Myocyte (in vitro differentiated cells): ENCODE measurements at regions not wholly inside any gene's neighbourhood (a gene's known extent, or its start where the extent isn't known, plus 50 kb on each side); places are given as distances from the start of the nearest gene placed in this dataset.

ENCODE experiments used
- DNase-seq: peaks from one replicate; pipeline ENCODE4 v3.0.0-alpha.2; 2012; ENCODE audit warnings: low read depth

DNA sequence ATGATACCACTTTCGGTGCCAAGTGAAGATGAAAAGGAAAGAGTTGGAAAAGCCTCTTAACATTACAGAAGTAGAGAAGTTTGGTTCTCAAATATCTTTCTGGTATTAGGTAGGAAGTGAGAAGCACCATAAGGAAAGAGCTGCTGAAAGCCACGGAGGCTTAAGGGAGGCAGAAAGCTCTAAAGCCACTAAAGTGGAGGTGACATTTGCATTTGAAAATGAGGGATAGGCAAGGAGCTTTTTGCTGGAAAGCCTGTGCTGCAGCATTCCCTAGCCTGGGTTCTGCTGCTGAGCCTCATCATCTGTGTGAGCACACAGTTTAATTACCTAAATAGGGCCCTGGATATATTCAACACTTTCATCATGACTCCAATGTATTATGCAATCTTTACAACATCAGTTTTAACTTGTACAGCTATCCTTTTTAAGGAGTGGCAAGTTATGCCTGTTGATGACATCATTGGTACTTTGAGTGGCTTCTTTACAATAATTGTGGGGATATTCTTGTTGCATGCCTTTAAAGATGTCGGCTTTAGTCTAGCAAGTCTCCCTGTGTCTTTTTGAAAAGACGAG, 315.4 kb downstream of the RBM26 start:
- no peak for DNase-seq

DNA sequence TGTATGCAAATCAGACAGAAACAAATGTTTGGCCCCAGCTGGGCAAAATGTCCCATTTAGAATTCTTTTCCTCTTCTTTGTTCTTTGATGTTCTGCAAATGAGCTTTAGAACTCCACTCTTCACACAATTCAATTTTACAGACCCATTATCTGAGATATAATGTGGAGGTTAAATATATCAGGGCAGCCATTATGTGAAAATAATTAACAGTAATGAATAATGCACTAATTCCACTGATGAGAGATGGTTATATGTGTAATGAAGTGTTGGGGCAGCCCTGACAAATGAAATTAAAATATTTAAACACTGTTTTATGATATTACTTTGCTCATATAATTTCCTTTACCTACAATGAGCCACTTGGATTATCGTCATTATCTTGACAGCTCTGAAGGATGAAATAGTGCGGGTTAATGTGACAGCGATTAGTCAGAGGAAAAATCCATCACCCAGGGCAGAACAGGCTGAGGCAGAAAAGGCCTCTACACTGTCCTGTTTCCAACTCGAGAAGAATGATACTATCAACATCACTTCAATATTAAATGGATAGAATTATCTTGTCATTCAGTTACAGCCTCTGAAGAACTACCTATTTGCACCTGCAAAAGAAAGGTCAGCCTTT, 321.1 kb downstream of the RBM26 start:
- no peak for DNase-seq

DNA sequence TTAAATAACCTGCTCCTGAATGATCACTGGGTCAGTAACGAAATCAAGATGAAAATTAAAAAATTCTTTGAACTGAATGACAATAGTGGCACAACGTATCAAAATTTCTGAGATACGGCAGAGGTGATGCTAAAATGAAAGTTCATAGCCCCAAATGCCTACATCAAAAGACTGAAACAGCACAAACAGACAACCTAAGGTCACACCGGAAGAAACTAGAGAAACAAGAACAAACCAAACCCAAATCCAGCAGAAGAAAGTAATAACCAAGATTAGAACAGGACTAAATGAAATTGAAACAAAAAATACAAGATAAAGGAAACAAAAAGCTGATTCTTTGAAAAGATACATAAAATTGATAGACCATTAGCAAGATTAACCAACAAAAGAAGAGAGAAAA, 324.1 kb downstream of the RBM26 start:
- DNase-seq = no peak

DNA sequence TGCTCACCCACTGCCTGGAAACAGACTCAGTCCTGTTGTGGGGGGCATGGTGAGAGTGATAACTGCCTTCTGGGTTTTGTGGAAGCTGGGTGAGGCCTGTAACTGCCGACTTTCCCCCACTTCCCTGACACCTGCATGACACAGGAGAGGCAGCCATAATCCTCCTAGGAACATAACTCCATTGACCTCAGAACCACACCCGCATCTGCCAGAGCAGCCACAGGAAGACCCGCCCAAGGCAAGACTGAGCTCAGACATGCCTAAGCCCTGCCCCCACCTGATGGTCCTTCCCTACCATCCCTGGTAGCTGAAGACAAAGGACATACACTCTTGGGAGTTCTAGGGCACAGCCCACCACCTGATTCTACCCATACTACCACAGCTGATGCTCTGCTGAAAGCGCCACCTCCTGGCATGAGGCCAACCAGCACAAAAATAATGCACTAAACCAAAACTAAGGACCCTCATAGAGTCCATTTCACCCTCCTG, 326.7 kb downstream of the RBM26 start:
- no peak for DNase-seq

DNA sequence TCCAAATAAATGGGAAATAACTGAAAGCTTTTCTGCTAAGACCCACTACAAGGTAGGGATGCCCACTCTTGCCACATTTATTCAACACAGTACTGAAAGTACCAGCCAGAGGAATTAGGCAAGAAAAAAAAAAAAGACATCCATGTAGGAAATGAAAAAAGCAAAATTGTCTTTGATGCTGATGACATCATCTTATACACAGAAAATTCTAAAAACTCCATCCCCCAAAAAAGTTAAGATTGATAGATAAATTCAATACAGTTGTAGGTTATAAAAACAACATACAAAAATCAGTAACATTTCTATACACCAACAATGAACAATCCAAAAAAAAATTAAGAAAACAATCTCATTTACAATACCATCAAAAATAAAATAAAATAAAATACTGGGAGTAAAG, 330.4 kb downstream of the RBM26 start:
- DNase-seq = no peak

DNA sequence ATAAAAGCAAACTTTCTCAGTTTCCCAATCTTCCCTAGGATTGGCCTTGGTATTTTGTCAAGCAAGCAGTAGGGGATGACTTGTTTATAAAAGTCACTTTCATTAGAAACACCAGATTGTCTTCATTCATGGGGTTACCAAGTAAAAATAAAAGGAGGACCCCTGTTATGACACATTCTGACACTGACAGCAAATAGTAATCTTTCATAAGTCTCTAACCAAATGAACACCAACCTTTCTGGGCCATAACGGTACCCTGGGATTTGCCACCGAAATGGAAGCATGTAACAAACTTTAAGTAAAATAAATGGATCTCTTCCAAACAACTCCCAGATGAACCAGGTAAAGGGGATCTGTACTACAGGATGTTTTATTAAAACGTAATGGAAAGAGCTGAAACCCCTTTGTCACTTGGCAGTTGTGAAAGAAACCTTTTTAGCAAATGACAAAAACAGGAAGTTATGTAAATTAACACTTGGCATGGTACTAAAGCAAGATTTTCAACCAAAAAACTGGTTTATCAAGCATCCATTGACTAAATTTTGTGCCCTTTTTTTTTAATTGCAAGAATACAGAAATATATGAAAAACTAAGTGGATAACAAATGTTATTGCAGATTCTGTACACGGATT, 335.6 kb downstream of the RBM26 start:
- no peak for DNase-seq

DNA sequence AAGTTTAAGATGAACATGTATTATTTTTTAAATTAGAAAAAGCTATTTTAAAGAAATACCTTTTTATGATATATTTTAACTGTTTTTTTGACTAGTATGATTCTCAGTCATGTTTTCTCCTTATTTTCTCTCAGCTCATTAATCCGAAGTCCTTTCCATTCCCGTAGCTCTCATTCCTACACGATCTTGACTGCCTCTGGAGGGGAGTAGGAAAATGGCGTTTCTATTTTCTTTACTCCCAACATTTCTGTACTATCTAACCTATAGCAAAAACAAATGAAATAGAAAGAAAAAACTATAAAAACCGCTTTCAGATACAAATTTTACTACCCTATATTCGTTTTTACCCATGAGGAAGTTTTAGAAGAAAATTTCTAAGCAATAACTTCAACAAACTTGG, 343.8 kb downstream of the RBM26 start:
- no peak for DNase-seq

DNA sequence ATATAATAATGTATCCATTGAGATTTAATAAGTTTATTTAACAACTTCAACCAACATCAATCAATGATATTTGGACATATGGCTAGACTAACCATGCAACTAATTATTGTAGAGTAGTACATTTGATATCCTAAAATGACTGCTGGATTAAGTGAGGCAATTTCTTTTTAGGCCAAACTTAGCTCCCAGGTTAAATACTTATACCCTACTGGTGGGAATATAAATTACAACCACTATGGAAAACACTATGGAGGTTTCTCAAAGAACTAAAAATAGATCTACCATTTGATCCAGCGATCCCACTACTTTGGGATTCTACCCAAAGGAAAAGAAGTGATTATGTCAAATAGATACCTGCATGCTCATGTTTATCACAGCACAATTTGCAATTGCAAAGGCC, 345.8 kb downstream of the RBM26 start:
- no peak for DNase-seq

DNA sequence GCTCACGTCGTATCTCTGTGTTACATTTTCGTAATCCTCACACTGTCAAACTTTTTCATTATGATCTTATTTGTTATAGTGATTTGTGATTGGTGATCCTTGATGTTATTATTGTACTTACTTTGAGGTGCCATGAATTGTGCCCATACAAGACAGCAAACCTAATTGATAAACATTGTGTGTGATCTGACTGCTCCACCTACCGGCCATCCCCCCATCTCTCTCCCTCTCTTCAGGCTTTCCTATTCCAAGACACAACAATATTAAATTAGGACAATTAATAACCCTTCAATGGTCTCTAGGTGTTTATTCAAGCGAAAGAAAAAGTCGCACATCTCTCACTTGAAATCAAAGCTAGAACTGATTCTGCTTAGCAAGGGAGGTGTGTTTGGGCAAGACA, 349.3 kb downstream of the RBM26 start:
- no peak for DNase-seq

DNA sequence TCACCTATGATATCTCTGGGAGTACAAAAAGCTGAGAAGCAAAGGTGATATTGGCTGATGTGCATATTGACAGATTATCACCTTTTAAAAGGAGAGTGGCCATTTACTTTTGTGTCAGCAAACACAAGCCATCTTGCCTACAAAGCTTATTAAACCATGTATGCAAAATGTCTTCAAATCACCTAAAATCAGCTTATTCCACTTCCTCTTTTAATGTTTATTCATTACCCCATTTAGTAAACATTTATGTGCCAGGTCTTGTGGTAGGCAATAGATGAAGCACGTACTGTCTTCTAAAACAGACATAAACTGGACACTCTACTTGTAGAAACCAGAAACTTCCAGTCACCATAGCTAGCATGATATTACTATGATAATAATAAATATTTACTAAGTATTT, 354.6 kb downstream of the RBM26 start:
- DNase-seq = no peak

DNA sequence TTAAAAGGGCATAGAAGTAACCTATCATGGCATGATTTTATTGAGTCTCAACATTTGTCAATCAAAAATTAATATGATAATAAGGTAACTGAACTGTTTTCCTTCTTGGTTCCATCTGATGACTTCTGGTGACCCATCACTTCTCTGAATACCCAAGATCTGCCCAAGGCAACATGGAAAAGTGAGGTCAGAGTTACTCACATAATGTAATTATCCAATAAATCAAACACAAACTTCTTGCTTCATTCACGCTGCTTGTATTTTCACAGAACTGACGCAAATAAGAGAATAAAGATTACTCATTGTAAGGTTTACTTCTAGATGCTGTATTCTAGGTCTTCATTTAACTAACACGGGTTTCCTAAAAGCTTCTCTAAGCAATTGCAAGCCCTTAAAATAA, 361.6 kb downstream of the RBM26 start:
- DNase-seq = no peak

DNA sequence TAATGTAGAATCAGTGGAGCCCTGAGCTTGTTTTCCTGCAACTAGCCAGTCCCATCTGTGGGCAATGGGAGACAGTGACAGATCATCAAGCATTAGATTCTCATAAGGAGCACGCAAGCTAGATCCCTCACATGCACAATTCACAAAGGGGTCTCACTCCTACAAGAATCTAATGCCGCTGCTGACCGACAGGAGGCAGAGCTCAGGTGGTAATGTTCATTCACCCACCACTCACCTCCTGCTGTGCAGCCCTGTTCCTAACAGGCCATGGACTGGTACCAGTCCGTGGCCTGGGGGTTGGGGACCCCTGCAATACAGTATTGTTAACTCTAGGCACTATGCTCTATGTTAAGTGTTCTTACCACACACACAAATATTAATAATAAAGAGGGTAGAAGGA, 362.8 kb downstream of the RBM26 start:
- DNase-seq = no peak

DNA sequence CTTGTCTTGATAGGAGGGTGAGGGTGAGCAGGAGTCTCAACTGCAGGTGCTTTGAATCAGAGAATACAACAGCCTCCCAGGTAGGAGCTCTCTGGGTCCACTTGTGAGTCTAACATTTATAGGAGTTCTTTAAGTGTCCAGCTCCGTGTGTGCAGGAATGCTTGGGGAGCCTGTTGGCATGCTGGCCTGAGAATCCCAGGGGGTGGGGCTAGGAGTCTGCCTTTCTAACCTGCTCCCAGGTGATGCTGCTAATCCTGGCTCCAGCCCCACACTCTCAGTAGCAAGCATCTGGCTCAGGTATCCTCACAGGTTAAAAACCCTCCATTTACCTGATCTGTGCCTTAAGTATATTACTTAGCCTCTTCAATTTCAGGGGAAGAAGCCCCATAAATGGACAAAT, 368.9 kb downstream of the RBM26 start:
- no peak for DNase-seq

DNA sequence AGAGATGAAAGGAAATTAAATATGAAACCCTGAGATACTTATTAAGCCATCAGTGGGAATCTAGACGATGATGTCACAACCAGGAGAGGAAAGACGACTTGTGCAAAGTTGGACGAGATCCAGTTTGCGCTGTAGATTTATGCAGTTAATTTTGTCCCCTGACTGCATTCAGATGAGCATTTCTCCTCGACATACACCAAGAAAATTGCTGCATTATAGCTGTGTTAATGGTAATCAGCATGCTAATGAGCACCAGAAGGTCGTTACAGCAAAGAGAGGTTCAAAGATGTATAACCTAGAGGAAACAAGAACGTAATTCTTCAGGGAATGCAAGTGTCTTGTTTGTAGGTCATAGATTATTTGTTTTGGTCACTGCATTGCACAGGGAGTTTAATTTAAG, 371.7 kb downstream of the RBM26 start:
- no peak for DNase-seq

DNA sequence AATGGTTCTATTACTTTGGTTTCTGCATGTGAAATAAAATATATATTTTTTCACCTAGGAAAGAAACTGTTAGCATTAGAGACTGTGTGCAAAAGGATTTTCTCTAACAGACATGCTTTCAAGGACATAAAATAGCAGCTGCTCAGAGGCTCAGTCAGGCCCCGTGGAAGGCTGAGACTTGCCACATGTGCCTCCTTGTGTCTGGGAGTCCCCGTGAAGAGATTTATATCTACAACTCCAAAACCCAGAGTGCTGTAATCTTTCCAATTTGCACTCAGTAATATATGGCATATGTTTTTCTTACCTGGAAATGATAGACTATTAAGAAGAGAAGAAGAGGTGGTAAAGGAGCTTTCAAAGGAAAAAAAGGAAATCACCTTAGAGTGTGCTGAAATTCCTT, 371.6 kb upstream of the OBI1 start:
- no peak for DNase-seq

DNA sequence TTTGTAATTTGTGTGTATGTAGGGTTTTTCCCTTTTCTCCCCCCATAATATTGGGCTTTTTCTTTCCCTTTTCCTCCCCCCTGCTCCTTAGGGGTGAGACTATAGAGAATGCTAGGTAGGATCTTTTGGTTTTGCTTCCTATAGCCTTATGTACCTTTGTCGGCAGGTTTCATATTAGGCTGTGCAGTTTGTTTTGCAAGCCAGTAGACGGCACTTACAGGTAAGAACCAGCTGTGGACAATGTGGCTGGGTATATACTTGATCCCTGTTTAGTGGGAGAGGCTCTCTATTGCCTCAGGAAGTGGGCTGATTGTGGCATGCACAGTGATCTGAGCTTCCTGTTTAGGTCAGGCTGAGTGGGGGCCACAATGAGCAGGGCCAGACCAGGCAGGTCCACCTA, 359.2 kb upstream of the OBI1 start:
- no peak for DNase-seq

DNA sequence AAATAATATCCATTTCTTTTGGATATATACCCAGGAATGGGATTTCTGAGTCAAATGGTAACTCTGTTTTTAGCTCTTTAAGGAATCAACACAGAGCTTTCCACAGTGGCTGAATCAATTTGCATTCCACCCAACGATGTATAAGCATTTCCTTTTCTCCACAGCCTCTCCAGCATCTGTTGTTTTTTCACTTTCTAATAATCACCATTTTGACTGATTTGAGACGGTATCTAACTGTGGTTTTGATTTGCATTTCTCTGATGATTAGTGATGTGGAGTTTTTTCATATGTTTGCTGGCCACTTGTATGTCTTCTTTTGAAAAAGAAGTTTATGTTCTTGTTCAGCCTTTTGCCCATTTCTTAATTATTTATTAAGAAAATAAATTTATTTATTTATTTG, 352.2 kb upstream of the OBI1 start:
- no peak for DNase-seq

DNA sequence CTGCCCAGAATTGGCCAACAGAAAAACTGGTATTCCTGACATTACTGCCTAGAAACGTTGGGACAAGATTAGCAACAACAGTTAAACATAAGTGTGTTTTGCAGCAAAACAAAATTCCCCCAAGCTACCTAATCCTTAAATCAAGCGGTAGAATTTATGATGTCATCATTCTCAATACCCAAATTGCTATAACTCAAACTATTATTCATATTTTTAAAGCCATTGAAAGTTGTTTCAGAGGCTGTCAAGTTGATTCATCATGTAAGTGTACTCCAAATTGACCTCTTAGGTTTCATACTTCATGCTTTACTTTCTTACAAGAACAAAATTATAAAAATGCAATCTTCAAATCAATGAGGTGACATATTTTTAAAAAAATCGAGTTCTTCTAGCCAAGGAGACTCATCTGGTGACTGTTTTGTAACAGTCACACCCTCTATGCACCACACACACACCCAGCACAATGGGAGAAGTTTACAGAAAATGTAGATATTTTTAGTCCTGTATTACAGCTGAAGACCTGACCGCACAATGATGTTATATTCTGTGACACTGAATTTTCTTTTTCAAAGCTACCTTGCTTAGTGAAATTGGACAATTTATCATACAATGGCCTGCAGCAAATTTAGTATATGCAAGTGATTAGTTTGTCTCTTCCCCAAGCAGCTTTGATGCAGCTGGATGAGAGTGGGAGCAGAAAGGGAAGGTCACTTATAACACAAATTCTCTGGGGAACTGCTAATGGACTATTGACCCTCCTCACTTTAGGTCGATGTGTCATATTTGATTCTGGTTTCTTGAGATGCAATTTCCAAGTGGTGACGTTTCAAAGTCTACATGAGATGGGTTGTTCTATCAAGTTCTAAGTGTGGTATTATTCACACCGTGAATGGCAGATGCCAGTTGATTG, 345.3 kb upstream of the OBI1 start:
- no peak for DNase-seq

DNA sequence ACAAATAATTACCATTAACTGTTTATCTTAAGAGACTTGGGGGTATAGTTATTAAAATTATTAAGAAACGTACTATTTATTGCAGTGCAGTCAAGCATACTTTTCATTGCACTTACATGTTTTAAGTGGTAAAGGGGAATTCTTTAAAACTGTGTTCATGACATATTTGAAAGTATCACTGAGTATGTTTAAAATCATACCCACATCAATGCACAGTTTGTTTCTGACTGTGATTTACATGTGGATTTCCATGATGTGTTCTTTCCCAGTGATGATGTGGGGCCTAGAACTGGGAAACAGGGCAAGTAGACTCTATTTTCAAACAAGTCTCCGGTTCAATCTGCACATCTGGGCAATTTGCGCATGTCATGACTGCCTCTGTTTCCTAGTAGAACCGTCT, 340.5 kb upstream of the OBI1 start:
- DNase-seq = no peak

DNA sequence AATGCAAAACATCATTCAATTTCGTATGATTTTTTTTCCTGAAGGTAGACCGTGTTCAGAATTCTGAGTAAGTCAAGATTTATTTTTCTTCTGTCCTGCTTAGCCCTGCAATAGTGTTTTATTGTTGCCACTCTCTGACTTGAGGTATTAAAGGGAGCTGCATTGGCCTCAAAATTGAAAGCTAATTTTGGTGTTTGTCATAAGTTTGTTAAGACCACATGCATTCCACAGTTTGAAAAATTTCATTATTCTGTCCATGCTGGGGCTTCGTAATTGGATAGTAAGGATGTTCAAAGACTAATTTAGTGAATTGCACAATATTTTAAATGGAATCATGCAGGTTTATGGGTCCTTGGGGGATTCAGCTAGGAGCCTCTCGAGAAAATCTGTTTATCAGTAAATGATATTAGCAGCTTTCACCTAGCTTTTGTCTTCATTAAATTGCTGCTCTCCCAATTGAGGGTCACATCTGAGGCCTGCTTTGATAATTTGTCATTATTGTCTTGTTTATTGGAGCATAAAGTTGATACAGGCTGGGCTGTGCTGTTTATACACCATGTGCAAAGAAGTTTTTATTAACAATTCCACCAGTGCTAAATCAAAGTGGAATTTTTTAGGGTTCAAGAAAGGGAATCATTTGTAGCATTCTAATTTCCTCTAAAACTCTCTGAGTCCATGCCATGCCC, 339.8 kb upstream of the OBI1 start:
- no peak for DNase-seq

DNA sequence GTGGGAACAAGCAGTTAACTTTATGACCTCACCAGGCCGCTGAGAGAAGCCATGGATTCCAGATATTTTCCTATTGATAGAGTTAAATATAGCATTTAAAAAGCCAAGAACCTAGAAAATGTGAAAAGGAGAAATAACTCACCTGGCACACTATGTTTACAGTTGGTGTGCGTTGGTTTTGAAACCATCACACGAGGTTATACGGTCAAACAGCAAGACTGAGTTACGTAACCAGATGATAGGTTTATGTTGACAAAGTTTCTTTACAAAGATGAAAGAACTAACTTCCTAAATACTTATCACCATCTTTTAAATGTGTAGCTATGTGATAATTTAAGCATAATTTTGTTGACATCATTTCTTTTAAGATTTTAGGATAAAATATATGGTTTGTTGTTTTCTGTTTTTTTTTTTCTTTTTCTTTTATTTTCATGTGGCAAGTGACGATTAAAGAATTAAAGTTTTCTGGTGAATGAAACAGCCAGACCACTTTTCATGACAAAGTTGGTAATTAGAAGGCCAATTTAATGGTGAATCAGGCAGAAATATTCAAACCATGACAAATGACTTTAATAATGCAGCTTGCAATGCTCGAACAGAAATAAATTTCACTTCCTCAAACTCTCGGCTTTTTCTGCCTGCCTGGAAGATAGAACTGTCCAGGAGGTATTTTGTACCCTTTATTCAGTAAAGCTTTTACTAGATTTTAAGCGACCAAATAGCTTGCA, 339.1 kb upstream of the OBI1 start:
- no peak for DNase-seq
